ENCODE measurements at regions not wholly inside any gene's neighbourhood (a gene's known extent, or its start where the extent isn't known, plus 50 kb on each side); places are given as distances from the start of the nearest gene placed in this dataset.

DNA sequence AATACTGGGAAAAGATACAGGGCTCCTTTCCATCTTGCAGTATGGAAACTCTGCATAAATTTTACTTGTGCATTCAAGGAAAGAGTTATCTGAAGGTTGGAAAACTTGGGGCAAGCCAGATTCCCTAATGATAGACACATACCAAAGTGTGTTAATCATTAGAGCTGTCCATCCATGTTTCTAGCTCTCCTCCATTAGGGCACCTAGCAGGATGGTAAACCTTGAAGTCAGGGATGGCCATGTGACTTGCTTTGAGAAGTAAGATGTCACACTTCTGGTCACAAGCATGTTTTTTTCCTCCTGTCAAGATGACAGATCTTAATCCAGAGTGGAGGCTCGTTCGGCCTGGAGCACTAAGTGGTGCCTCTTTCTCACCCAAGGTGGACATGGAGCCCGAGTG, 241.9 kb upstream of the RUNX1 start:
- DNase-seq = no peak
- H3K9me3 ChIP-seq = no peaks in the 10 kb centered on the region; the same call in 1 of the 2 replicates
- TF ChIP-seq, protein P1, sequence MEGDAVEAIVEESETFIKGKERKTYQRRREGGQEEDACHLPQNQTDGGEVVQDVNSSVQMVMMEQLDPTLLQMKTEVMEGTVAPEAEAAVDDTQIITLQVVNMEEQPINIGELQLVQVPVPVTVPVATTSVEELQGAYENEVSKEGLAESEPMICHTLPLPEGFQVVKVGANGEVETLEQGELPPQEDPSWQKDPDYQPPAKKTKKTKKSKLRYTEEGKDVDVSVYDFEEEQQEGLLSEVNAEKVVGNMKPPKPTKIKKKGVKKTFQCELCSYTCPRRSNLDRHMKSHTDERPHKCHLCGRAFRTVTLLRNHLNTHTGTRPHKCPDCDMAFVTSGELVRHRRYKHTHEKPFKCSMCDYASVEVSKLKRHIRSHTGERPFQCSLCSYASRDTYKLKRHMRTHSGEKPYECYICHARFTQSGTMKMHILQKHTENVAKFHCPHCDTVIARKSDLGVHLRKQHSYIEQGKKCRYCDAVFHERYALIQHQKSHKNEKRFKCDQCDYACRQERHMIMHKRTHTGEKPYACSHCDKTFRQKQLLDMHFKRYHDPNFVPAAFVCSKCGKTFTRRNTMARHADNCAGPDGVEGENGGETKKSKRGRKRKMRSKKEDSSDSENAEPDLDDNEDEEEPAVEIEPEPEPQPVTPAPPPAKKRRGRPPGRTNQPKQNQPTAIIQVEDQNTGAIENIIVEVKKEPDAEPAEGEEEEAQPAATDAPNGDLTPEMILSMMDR (IDR thresholded peaks at IDR 0.05) = no peak
- no peak for TF ChIP-seq CHD2 (IDR thresholded peaks at IDR 0.05; ENCODE audit: low read length, partially characterized antibody)
- TF ChIP-seq TCF12 (IDR thresholded peaks at IDR 0.05) = no peak
- no peak for TF ChIP-seq RXRA (IDR thresholded peaks at IDR 0.05; ENCODE audit: borderline replicate concordance, low read depth)
- no peak for TF ChIP-seq RAD21 (IDR thresholded peaks at IDR 0.05; ENCODE audit: low read length)
- TF ChIP-seq ELF1 (IDR thresholded peaks at IDR 0.05) = no peak
- no peak for TF ChIP-seq FOXM1 (IDR thresholded peaks at IDR 0.05; ENCODE audit: low read depth)
- TF ChIP-seq, protein P2, sequence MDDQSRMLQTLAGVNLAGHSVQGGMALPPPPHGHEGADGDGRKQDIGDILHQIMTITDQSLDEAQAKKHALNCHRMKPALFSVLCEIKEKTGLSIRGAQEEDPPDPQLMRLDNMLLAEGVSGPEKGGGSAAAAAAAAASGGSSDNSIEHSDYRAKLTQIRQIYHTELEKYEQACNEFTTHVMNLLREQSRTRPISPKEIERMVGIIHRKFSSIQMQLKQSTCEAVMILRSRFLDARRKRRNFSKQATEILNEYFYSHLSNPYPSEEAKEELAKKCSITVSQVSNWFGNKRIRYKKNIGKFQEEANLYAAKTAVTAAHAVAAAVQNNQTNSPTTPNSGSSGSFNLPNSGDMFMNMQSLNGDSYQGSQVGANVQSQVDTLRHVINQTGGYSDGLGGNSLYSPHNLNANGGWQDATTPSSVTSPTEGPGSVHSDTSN (IDR thresholded peaks at IDR 0.05) = no peak
- no peak for TF ChIP-seq NRF1 (IDR thresholded peaks at IDR 0.05; ENCODE audit: low read depth, low read length)
- TF ChIP-seq, protein P3, sequence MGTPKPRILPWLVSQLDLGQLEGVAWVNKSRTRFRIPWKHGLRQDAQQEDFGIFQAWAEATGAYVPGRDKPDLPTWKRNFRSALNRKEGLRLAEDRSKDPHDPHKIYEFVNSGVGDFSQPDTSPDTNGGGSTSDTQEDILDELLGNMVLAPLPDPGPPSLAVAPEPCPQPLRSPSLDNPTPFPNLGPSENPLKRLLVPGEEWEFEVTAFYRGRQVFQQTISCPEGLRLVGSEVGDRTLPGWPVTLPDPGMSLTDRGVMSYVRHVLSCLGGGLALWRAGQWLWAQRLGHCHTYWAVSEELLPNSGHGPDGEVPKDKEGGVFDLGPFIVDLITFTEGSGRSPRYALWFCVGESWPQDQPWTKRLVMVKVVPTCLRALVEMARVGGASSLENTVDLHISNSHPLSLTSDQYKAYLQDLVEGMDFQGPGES (IDR thresholded peaks at IDR 0.05; ENCODE audit: low read depth, low read length) = no peak
- no peak for TF ChIP-seq FOSL2 (IDR thresholded peaks at IDR 0.05; ENCODE audit: borderline replicate concordance, low read depth)
- no peak for TF ChIP-seq POLR2AphosphoS5 (IDR thresholded peaks at IDR 0.05; ENCODE audit: low read depth, low read length)
- TF ChIP-seq, protein P4, sequence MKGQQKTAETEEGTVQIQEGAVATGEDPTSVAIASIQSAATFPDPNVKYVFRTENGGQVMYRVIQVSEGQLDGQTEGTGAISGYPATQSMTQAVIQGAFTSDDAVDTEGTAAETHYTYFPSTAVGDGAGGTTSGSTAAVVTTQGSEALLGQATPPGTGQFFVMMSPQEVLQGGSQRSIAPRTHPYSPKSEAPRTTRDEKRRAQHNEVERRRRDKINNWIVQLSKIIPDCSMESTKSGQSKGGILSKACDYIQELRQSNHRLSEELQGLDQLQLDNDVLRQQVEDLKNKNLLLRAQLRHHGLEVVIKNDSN (IDR thresholded peaks at IDR 0.05; ENCODE audit: borderline replicate concordance, low read depth) = no peak
- TF ChIP-seq, protein P5, sequence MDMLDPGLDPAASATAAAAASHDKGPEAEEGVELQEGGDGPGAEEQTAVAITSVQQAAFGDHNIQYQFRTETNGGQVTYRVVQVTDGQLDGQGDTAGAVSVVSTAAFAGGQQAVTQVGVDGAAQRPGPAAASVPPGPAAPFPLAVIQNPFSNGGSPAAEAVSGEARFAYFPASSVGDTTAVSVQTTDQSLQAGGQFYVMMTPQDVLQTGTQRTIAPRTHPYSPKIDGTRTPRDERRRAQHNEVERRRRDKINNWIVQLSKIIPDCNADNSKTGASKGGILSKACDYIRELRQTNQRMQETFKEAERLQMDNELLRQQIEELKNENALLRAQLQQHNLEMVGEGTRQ (IDR thresholded peaks at IDR 0.05; ENCODE audit: borderline replicate concordance, low read depth, low read length) = no peak
- H4K20me1 ChIP-seq (ENCODE audit: insufficient read depth) = no peaks in the 10 kb centered on the region
- ChIA-PET CTCF (no interaction called here), POLR2A (no interaction called here)
- WGBS (ENCODE audit: low lambda C conversion rate) = 68% methylated on average over 3 of the region's 3 CpGs
- H3K27me3 ChIP-seq (ENCODE audit: insufficient read depth) = no peaks in the 10 kb centered on the region
- no peak overlapping the region for H3K4me2 ChIP-seq
- no peaks in the 10 kb centered on the region for H3K79me2 ChIP-seq (ENCODE audit: insufficient read depth)
- H3K4me3 ChIP-seq (ENCODE audit: low read depth in 2 of 2, low read length in 1 of 2) = no peak overlapping the region
- no peak overlapping the region for H3K27ac ChIP-seq (ENCODE audit: low read depth in 2 of 2, low read length in 1 of 2)
- peaks cover 2% of the 10 kb centered on the region for H3F3A ChIP-seq (replicated peaks; ENCODE audit: insufficient read depth)
- H3K4me1 ChIP-seq (ENCODE audit: control insufficient read depth in 1 of 2, insufficient read depth in 2 of 2, low read depth in 1 of 2, low read length in 1 of 2) = peaks cover 0 to 7% of the 10 kb centered on the region in 2 experiments; a peak in 1 of 4 replicates
- H3K9me2 ChIP-seq = no peaks in the 10 kb centered on the region
- H3K9ac ChIP-seq = no peak overlapping the region
- no peak overlapping the region for H2AFZ ChIP-seq (ENCODE audit: low read depth)
- no peaks in the 10 kb centered on the region for H3K36me3 ChIP-seq (replicated peaks in 1 of 2; ENCODE audit: control insufficient read depth in 1 of 2, insufficient read depth in 2 of 2, low read length in 1 of 2)

Data from SK-N-SH (cell line).